ENCODE measurements at regions not wholly inside any gene's neighbourhood (a gene's known extent, or its start where the extent isn't known, plus 50 kb on each side); places are given as distances from the start of the nearest gene placed in this dataset.

DNA sequence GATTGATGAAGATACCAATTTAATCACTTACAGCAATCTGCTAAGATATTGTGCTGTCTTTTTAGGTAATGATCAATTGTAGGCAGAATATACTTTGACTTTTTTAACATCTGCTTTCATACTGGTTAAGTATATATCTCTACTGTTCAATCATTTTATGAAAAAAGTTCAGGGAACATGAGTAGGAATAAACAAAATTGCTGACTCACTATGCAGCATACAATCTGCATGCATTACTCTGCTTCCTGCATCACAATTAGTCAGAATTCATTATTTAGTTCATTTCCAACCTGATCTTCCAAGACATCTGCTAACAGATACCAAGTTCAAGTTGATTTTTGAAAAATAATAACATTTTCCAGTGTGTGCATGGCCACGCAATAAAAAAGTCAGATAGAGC is 1430.4 kb upstream of the LRRTM1 start:
- DNase-seq (ENCODE audit: low read depth, low spot score): no peak
- H3K27me3 ChIP-seq (ENCODE audit: control insufficient read depth, insufficient read depth, low read length): no peaks in the 10 kb centered on the region
- ATAC-seq: no peak
- H3K9me3 ChIP-seq (ENCODE audit: control insufficient read depth, insufficient read depth, low read depth, low read length): no peaks in the 10 kb centered on the region
- TF ChIP-seq POLR2AphosphoS5 (IDR thresholded peaks at IDR 0.05; ENCODE audit: low read depth, low read length) (no peak), SIN3A (IDR thresholded peaks at IDR 0.05; ENCODE audit: borderline replicate concordance, insufficient read depth, low read depth, low read length) (no peak), TCF7L2 (IDR thresholded peaks at IDR 0.05; ENCODE audit: low read depth, low read length) (no peak)
- TF ChIP-seq, protein P1, sequence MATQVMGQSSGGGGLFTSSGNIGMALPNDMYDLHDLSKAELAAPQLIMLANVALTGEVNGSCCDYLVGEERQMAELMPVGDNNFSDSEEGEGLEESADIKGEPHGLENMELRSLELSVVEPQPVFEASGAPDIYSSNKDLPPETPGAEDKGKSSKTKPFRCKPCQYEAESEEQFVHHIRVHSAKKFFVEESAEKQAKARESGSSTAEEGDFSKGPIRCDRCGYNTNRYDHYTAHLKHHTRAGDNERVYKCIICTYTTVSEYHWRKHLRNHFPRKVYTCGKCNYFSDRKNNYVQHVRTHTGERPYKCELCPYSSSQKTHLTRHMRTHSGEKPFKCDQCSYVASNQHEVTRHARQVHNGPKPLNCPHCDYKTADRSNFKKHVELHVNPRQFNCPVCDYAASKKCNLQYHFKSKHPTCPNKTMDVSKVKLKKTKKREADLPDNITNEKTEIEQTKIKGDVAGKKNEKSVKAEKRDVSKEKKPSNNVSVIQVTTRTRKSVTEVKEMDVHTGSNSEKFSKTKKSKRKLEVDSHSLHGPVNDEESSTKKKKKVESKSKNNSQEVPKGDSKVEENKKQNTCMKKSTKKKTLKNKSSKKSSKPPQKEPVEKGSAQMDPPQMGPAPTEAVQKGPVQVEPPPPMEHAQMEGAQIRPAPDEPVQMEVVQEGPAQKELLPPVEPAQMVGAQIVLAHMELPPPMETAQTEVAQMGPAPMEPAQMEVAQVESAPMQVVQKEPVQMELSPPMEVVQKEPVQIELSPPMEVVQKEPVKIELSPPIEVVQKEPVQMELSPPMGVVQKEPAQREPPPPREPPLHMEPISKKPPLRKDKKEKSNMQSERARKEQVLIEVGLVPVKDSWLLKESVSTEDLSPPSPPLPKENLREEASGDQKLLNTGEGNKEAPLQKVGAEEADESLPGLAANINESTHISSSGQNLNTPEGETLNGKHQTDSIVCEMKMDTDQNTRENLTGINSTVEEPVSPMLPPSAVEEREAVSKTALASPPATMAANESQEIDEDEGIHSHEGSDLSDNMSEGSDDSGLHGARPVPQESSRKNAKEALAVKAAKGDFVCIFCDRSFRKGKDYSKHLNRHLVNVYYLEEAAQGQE (IDR thresholded peaks at IDR 0.05; ENCODE audit: insufficient read depth in 1 of 2, low read depth in 2 of 2, low read length in 1 of 2): no peak
- TF ChIP-seq, protein P2, sequence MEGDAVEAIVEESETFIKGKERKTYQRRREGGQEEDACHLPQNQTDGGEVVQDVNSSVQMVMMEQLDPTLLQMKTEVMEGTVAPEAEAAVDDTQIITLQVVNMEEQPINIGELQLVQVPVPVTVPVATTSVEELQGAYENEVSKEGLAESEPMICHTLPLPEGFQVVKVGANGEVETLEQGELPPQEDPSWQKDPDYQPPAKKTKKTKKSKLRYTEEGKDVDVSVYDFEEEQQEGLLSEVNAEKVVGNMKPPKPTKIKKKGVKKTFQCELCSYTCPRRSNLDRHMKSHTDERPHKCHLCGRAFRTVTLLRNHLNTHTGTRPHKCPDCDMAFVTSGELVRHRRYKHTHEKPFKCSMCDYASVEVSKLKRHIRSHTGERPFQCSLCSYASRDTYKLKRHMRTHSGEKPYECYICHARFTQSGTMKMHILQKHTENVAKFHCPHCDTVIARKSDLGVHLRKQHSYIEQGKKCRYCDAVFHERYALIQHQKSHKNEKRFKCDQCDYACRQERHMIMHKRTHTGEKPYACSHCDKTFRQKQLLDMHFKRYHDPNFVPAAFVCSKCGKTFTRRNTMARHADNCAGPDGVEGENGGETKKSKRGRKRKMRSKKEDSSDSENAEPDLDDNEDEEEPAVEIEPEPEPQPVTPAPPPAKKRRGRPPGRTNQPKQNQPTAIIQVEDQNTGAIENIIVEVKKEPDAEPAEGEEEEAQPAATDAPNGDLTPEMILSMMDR (IDR thresholded peaks at IDR 0.05): no peak
- no peak overlapping the region for H3K27ac ChIP-seq (ENCODE audit: low read length)
- in situ Hi-C loops (cut with HindIII; ENCODE audit: low pct_unique_long_range_greater_than_20kb, low sequenced_read_pairs) (no loop called here), intact Hi-C loops (cut with micrococcal nuclease; ENCODE audit: unreplicated experiment) (no loop called here)
- ChIA-PET CTCF (no interaction called here), POLR2A (no interaction called here)
- no peak overlapping the region for H3K4me3 ChIP-seq (ENCODE audit: low read depth in 2 of 2, low read length in 2 of 2)
- no TSS peak for BruUV-seq (replicated peaks)
- no peaks in the 10 kb centered on the region; the same call in 1 of the 2 replicates for H3K36me3 ChIP-seq (ENCODE audit: control insufficient read depth, insufficient read depth, low read length)
- no peaks in the 10 kb centered on the region for H3K4me1 ChIP-seq (ENCODE audit: control insufficient read depth, insufficient read depth, low read length)

DNA sequence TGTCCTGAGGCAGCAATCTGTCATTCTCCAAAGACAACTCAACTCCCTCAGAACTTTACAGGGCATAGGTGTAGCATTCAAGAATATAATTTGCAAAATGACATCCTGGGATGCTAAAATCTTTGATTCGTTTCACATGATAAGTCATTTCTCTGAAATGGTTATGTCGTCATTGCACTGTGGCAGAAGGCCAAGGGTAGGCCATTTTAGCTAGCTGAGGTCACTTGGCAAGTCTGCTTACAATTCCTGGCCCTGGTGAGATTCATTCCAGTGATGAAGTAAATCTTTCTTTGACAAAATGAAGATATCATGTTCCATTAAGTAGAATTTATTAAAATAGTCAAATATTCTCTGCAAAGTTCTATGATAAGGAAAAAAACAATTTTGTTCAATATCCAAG is 1410.3 kb upstream of the LRRTM1 start:
- Histone ChIP-seq H3K36me3 (ENCODE audit: control insufficient read depth, insufficient read depth, low read length) (no peaks in the 10 kb centered on the region), H3K9me3 (ENCODE audit: control insufficient read depth, insufficient read depth, low read depth, low read length) (no peaks in the 10 kb centered on the region), H3K27me3 (ENCODE audit: control insufficient read depth, insufficient read depth, low read length) (no peaks in the 10 kb centered on the region), H3K4me3 (ENCODE audit: low read depth in 2 of 2, low read length in 2 of 2) (no peak overlapping the region), H3K27ac (ENCODE audit: low read length) (no peak overlapping the region), H3K4me1 (ENCODE audit: control insufficient read depth, insufficient read depth, low read length) (no peaks in the 10 kb centered on the region)
- CTCF ChIA-PET: no interaction called here
- TF ChIP-seq POLR2AphosphoS5 (IDR thresholded peaks at IDR 0.05; ENCODE audit: low read depth, low read length) (no peak), TCF7L2 (IDR thresholded peaks at IDR 0.05; ENCODE audit: low read depth, low read length) (no peak)
- in situ Hi-C loops (cut with HindIII; ENCODE audit: low pct_unique_long_range_greater_than_20kb, low sequenced_read_pairs) (no loop called here), intact Hi-C loops (cut with micrococcal nuclease; ENCODE audit: unreplicated experiment) (no loop called here)
- POLR2A ChIA-PET: no interaction called here
- BruUV-seq (replicated peaks): no TSS peak
- no peak for ATAC-seq
- DNase-seq (ENCODE audit: low read depth, low spot score): no peak

DNA sequence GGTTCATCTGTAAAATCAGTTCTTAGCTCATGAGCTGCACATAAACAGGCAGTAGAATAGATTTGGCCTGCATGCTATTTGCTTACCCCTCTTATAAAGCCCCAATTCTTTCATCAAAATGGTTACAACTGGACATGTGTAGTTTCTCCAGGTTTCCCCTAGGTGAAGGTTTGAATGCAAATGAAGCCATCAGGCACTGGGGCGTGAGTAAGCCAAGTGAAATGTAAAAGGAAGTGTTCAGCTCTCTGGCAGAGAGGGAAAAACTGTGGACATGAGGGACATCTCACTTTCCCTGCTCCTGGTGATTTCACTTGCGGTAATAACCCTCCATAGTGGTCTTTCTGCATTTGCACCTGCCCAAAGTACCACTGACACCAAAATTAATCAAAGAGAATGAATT is 1402.3 kb upstream of the LRRTM1 start:
- BruUV-seq (replicated peaks): no TSS peak

More for the DNA sequence above, 1402.3 kb upstream of the LRRTM1 start:
- in situ Hi-C loops (cut with HindIII; ENCODE audit: low pct_unique_long_range_greater_than_20kb, low sequenced_read_pairs) (no loop called here), intact Hi-C loops (cut with micrococcal nuclease; ENCODE audit: unreplicated experiment) (no loop called here)
- no peak for DNase-seq (ENCODE audit: low read depth, low spot score)
- H3K27ac ChIP-seq (ENCODE audit: low read length): no peak overlapping the region
- no peak for ATAC-seq
- no peaks in the 10 kb centered on the region for H3K9me3 ChIP-seq (ENCODE audit: control insufficient read depth, insufficient read depth, low read depth, low read length)
- no peak overlapping the region for H3K4me3 ChIP-seq (ENCODE audit: low read depth in 2 of 2, low read length in 2 of 2)
- TF ChIP-seq POLR2AphosphoS5 (IDR thresholded peaks at IDR 0.05; ENCODE audit: low read depth, low read length) (no peak), TCF7L2 (IDR thresholded peaks at IDR 0.05; ENCODE audit: low read depth, low read length) (no peak), SIN3A (IDR thresholded peaks at IDR 0.05; ENCODE audit: borderline replicate concordance, insufficient read depth, low read depth, low read length) (no peak)
- TF ChIP-seq, protein P1 (IDR thresholded peaks at IDR 0.05; ENCODE audit: insufficient read depth in 1 of 2, low read depth in 2 of 2, low read length in 1 of 2): no peak
- TF ChIP-seq, protein P2 (IDR thresholded peaks at IDR 0.05): no peak
- no peaks in the 10 kb centered on the region for H3K36me3 ChIP-seq (ENCODE audit: control insufficient read depth, insufficient read depth, low read length)
- ChIA-PET CTCF (no interaction called here), POLR2A (no interaction called here)
- no peaks in the 10 kb centered on the region for H3K4me1 ChIP-seq (ENCODE audit: control insufficient read depth, insufficient read depth, low read length)
- no peaks in the 10 kb centered on the region for H3K27me3 ChIP-seq (ENCODE audit: control insufficient read depth, insufficient read depth, low read length)

All from Panc1 (cell line).